DND-41 (cell line): ENCODE measurements at regions not wholly inside any gene's neighbourhood (a gene's known extent, or its start where the extent isn't known, plus 50 kb on each side); places are given as distances from the start of the nearest gene placed in this dataset.

Experiments used
- EZH2 ChIP-seq: IDR thresholded peaks from 3 replicates; pipeline ENCODE4 v1.6.1; 2012; ENCODE audit warnings: borderline replicate concordance, low read depth, mild to moderate bottlenecking, moderate library complexity, low read length, inconsistent platforms; ENCODE audit not compliant: severe bottlenecking
- TF ChIP-seq, protein P1 (sequence below): IDR thresholded peaks from 2 replicates; pipeline ENCODE4 v1.5.1; 2012; ENCODE audit warnings: borderline replicate concordance, low read length, moderate library complexity, mild to moderate bottlenecking; ENCODE audit not compliant: poor library complexity, severe bottlenecking; ENCODE audit errors: extremely low read depth

DNA sequence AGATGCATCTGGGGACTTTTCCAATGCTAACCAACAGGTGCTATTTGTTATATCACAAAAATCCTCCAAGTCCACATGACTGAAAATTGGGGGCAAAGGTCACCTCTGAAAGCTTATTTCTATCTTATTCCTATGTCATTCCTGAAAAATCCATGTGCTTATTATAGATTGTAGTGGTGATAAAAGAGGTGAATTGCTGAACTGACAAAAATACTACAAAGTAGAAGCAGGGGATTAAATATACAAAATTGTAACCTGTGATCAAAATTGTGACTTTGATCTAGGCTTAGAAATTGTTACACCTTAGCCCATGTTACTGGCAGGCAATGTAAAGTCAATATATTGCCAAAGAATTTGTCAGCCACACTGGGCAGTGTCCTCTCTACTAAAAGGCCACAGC, 62.3 kb downstream of the IER5 start:
- TF ChIP-seq, protein P1, sequence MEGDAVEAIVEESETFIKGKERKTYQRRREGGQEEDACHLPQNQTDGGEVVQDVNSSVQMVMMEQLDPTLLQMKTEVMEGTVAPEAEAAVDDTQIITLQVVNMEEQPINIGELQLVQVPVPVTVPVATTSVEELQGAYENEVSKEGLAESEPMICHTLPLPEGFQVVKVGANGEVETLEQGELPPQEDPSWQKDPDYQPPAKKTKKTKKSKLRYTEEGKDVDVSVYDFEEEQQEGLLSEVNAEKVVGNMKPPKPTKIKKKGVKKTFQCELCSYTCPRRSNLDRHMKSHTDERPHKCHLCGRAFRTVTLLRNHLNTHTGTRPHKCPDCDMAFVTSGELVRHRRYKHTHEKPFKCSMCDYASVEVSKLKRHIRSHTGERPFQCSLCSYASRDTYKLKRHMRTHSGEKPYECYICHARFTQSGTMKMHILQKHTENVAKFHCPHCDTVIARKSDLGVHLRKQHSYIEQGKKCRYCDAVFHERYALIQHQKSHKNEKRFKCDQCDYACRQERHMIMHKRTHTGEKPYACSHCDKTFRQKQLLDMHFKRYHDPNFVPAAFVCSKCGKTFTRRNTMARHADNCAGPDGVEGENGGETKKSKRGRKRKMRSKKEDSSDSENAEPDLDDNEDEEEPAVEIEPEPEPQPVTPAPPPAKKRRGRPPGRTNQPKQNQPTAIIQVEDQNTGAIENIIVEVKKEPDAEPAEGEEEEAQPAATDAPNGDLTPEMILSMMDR: no peak
- TF ChIP-seq EZH2: no peak
